Cardiac fibroblast (primary cell): ENCODE measurements at regions not wholly inside any gene's neighbourhood (a gene's known extent, or its start where the extent isn't known, plus 50 kb on each side); places are given as distances from the start of the nearest gene placed in this dataset.

Experiments used
- DNase-seq, 2 donors: peaks; one replicate each; pipeline versions ENCODE4 v3.0.0 to v3.0.0-alpha.2; 2010; ENCODE audit warnings: low read depth in 2 of 2
- H3K4me3 ChIP-seq, 2 donors: replicated peaks in 1 of 2; 1 replicate in 1 of 2; 2 replicates in 1 of 2; pipeline ENCODE4 v1.5.1; 2011; ENCODE audit warnings: low read depth in 2 of 2, low read length in 2 of 2, mild to moderate bottlenecking in 2 of 2, moderate library complexity in 1 of 2
- TF ChIP-seq, protein P1 (sequence below): IDR thresholded peaks from one replicate; pipeline ENCODE4 v1.5.1; 2011; ENCODE audit warnings: low read depth, mild to moderate bottlenecking, low read length, inconsistent platforms

DNA sequence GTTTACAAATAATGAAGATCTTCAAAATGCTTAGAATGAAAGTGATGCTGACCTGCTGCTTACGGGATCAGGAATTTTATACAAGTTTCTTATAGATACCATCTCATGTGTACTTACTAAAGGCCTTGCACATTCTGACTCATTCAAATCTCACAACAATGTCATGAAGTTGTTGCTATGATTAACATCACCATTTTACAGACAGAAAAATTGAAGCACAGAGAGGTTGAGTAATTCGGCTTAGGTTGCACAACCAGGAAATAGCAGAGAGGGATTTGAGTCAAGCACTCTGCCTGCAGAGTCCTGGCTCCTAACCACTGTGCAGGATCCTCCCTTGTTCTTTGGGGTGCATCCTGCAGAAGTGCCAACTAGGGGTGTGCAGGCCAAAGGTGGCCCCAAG is 471.9 kb downstream of the MIAT start:
- TF ChIP-seq, protein P1, sequence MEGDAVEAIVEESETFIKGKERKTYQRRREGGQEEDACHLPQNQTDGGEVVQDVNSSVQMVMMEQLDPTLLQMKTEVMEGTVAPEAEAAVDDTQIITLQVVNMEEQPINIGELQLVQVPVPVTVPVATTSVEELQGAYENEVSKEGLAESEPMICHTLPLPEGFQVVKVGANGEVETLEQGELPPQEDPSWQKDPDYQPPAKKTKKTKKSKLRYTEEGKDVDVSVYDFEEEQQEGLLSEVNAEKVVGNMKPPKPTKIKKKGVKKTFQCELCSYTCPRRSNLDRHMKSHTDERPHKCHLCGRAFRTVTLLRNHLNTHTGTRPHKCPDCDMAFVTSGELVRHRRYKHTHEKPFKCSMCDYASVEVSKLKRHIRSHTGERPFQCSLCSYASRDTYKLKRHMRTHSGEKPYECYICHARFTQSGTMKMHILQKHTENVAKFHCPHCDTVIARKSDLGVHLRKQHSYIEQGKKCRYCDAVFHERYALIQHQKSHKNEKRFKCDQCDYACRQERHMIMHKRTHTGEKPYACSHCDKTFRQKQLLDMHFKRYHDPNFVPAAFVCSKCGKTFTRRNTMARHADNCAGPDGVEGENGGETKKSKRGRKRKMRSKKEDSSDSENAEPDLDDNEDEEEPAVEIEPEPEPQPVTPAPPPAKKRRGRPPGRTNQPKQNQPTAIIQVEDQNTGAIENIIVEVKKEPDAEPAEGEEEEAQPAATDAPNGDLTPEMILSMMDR: no peak
- DNase-seq: peak; percentile 78 to 96
- H3K4me3 ChIP-seq: no peak overlapping the region

DNA sequence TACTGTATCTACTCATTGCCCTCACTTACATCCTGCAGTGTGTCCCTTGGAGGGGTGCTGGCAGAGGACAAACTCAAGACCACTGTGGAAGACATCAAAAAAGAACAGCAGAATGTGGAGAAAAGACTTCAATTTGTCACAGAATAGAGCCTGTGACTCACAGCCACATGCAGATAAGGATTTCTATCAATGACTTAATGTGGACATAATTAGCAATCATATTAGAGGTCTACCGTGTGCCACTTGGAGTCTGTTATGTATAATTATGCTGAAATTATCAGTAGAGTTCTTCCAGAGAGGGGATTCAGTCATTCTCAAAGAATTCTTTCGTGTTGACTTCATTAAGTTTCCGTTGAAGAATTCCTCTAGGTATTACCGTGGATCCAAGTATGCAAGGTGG is 473.5 kb downstream of the MIAT start:
- H3K4me3 ChIP-seq: no peak overlapping the region
- TF ChIP-seq, protein P1: no peak
- peak in 1 of 2 donors; percentile 27 for DNase-seq

DNA sequence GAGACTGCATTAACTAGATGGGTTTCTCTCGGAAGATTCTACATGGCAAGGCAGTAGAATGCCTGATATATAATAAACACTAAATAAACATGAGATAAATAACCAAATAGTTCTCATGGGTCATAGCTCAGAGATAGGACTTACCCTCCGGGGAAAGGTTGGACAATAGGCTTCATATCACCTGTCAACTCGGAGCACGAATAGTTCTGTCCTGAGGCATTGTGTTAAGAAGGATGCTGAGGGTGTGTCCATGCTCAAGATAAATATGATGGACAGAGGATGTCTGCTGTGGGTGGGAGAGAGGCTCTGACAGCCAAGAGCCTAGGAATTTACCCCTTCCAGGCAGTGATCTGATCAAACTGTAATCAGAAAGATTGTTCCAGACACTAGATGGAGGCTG is 474.0 kb downstream of the MIAT start:
- no peak for DNase-seq
- TF ChIP-seq, protein P1: no peak
- no peak overlapping the region for H3K4me3 ChIP-seq

DNA sequence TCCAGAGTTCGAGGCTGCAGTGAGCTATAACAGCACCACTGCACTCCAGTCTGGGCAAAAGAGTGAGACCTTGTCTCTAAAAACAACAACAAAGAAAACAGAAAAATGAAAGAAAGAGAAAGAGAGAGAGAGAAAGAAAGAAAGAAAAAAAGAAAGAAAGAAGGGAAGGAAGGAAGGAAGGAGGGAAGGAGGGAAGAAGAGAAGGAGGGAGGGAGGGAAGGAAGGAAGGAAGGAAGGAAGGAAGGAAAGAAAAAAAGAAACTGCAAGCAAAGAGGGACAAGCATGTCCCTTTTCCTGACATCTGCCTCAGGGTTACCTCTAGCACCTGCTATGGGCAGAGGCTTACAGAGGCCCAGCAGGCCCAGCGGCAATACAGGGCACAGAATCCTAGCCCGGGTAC is 475.0 kb downstream of the MIAT start:
- TF ChIP-seq, protein P1: no peak
- H3K4me3 ChIP-seq: no peak overlapping the region
- no peak for DNase-seq

DNA sequence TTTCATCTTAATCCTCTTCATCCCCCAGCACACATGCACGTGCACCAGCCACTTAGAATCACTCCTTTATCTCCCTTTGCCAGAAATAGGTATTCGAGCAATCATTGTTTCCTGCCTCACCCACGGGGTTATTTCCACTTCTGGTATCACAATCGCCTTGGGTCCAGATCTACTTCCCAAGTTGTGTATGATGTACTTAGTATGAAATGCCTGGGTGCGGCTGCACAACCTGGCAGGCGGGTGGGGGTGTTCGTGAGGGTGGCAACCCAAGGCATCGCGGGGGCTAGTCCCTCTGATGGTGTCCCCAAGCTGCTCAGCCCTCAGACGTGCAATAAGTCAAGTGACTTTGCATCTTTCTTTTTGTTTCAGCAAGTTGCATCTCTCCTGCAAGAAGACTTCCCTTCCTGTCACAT is 475.6 kb downstream of the MIAT start:
- H3K4me3 ChIP-seq: no peak overlapping the region
- no peak for DNase-seq

DNA sequence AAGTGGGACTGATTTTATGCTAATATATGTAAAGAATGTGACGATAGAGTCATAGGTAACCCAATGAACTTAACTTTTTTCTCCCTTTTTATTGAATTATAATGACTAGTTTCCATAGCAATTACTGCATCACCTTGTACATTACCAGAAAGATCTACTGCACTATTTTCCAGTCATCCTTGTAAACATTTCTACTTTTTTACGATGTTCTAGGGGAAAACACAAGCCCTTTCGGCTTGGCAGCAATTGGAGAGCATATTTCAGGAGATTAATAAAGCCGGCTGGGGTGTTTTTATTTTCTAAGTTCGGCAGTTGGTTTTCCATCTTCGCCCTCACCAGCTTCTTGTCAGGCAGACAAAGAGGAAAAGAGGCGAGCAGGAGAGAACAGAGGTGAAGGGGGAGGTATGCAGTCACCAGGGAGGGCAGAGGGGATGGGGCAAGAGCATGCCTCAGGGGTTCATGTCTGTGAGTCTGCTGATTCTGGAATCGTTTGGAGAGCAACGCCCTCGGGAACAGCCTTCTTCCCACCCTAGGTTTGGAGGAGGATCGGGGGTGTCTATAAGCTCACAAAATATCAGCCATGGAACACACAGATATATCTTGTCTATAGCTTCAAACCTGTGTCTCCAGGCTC is 476.4 kb downstream of the MIAT start:
- no peak for DNase-seq
- no peak overlapping the region for H3K4me3 ChIP-seq
- TF ChIP-seq, protein P1: no peak

More for the DNA sequence above, 475.6 kb downstream of the MIAT start:
- TF ChIP-seq, protein P1: no peak

DNA sequence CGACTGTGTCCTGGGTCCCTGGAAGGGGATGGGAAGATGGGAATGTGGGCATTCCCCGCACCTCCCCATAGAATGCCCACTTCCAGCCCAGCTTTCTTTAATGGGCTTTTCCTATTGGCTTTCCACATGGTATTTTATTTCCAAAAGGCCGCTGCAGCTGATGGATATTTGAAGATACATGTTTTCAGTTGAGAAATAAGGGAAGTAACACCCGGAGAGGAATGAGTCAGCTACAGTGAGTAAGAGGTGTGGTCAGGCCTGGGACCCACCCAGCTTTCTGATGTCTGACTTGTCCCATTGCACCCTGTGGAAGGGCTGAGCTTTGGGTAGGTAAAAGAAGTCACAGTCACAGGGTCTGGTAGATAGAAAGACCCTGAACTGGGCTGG is 476.9 kb downstream of the MIAT start:
- TF ChIP-seq, protein P1: no peak
- peak; percentile 83 to 92 for DNase-seq
- H3K4me3 ChIP-seq: no peak overlapping the region
